Trophoblast cell (in vitro differentiated cells and primary cell): ENCODE measurements at regions not wholly inside any gene's neighbourhood (a gene's known extent, or its start where the extent isn't known, plus 50 kb on each side); places are given as distances from the start of the nearest gene placed in this dataset.

Source experiments
- DNase-seq, 2 donors: peaks; one replicate each; pipeline ENCODE4 v3.0.0-alpha.2; 2016
- H2AFZ ChIP-seq: 2 replicates; pipeline ENCODE4 v1.6.1; 2013; ENCODE audit warnings: low read length, moderate library complexity, mild to moderate bottlenecking; ENCODE audit not compliant: insufficient read depth, poor library complexity
- H2AK5ac ChIP-seq: 2 replicates; pipeline ENCODE4 v1.6.1; 2013; ENCODE audit warnings: mild to moderate bottlenecking, low read length
- H2BK120ac ChIP-seq: 2 replicates; pipeline ENCODE4 v1.6.1; 2013; ENCODE audit warnings: low read length, mild to moderate bottlenecking, moderate library complexity; ENCODE audit not compliant: insufficient read depth, poor library complexity
- H2BK12ac ChIP-seq: 2 replicates; pipeline ENCODE4 v1.6.1; 2013; ENCODE audit warnings: mild to moderate bottlenecking, low read length, moderate library complexity
- H2BK5ac ChIP-seq: 2 replicates; pipeline ENCODE4 v1.6.1; 2013; ENCODE audit warnings: low read length, low read depth, moderate library complexity, mild to moderate bottlenecking; ENCODE audit not compliant: poor library complexity
- H3K14ac ChIP-seq: 2 replicates; pipeline ENCODE4 v1.6.1; 2013; ENCODE audit warnings: mild to moderate bottlenecking, low read length
- H3K18ac ChIP-seq: 2 replicates; pipeline ENCODE4 v1.6.1; 2013; ENCODE audit warnings: mild to moderate bottlenecking, low read length
- H3K23ac ChIP-seq: 2 replicates; pipeline ENCODE4 v1.6.1; 2013; ENCODE audit warnings: low read length
- H3K27ac ChIP-seq: 2 replicates; pipeline ENCODE4 v1.5.1; 2013; ENCODE audit warnings: low read depth, mild to moderate bottlenecking, inconsistent platforms, low read length, moderate library complexity
- H3K27me3 ChIP-seq: 2 replicates; pipeline ENCODE4 v1.6.1; 2013; ENCODE audit warnings: inconsistent platforms, mild to moderate bottlenecking, low read length, moderate library complexity; ENCODE audit not compliant: insufficient read depth
- H3K36me3 ChIP-seq, 2 experiments: 1 replicate in 1 of 2; 2 replicates in 1 of 2; pipeline ENCODE4 v1.6.1; 2013; ENCODE audit warnings: low read length in 2 of 2, mild to moderate bottlenecking in 2 of 2, moderate library complexity in 1 of 2; ENCODE audit not compliant: insufficient read depth in 2 of 2, control insufficient read depth in 1 of 2
- H3K4ac ChIP-seq: 2 replicates; pipeline ENCODE4 v1.6.1; 2013; ENCODE audit warnings: low read depth, mild to moderate bottlenecking, low read length, moderate library complexity
- H3K4me1 ChIP-seq, 2 experiments: 1 replicate in 1 of 2; 2 replicates in 1 of 2; pipeline ENCODE4 v1.6.1; 2013; ENCODE audit warnings: low read length in 2 of 2, mild to moderate bottlenecking in 2 of 2, moderate library complexity in 1 of 2; ENCODE audit not compliant: insufficient read depth in 2 of 2, control insufficient read depth in 1 of 2
- H3K4me2 ChIP-seq: 2 replicates; pipeline ENCODE4 v1.6.1; 2013; ENCODE audit warnings: inconsistent platforms, mild to moderate bottlenecking, low read length, moderate library complexity
- H3K4me3 ChIP-seq: 2 replicates; pipeline ENCODE4 v1.5.1; 2013; ENCODE audit warnings: mild to moderate bottlenecking, low read depth, low read length, inconsistent platforms
- H3K79me1 ChIP-seq: one replicate; pipeline ENCODE4 v1.6.1; 2013; ENCODE audit warnings: low read length
- H3K79me2 ChIP-seq: 2 replicates; pipeline ENCODE4 v1.6.1; 2013; ENCODE audit warnings: low read length, mild to moderate bottlenecking; ENCODE audit not compliant: control insufficient read depth, insufficient read depth, poor library complexity
- H3K9ac ChIP-seq: 2 replicates; pipeline ENCODE4 v1.6.1; 2013; ENCODE audit warnings: mild to moderate bottlenecking, low read length
- H3K9me3 ChIP-seq: 2 replicates; pipeline ENCODE4 v1.6.1; 2013; ENCODE audit warnings: low read depth, mild to moderate bottlenecking, control low read depth, inconsistent platforms, low read length; ENCODE audit not compliant: insufficient read depth
- H4K12ac ChIP-seq: 2 replicates; pipeline ENCODE4 v1.6.1; 2013; ENCODE audit warnings: low read depth, mild to moderate bottlenecking, low read length, moderate library complexity
- H4K8ac ChIP-seq: 2 replicates; pipeline ENCODE4 v1.6.1; 2013; ENCODE audit warnings: low read depth, mild to moderate bottlenecking, low read length, moderate library complexity
- H4K91ac ChIP-seq: one replicate; pipeline ENCODE4 v1.6.1; 2013; ENCODE audit warnings: low read depth, mild to moderate bottlenecking, low read length, moderate library complexity
- WGBS: extraction: QIAGEN DNeasy Blood & Tissue Kit; methylation state at CpG from one replicate; pipeline ENCODE4 v1.1.7; 2013; ENCODE audit warnings: missing lambda C conversion rate; ENCODE audit not compliant: insufficient read length, insufficient coverage; ENCODE audit errors: extremely low coverage; 5-methylcytosine and 5-hydroxymethylcytosine counted together

DNA sequence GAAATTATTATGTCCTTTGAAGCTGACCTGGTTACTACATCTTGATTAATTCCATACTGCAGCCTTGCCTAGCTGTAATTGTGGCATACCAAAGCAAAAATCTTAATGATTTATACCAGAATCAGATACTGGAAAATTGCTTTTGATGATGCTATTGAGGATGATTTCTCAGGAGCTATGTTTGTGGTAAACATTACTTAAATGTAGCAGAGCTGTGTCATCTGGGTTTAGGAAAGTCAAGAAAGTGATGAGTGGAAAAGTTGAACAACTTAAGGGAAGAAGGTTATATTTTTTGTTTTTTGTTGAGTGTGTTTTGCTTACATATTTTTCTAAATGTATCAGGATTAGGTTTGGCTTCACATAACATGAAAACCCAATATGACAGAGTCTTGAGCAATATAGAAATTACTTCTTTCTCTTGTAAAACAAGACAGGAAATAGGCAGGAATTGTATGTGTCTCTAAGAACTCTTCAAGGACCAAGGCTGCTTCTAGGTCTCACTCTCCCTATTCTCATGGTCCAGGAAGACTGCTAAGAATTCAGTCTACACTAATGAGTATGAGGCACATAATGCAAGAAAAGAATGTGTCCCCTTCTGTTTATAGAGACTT, 87.6 kb upstream of the MTPN start:
- H3K4me3 ChIP-seq, result no peak overlapping the region
- no peak overlapping the region for H2BK12ac ChIP-seq
- no peak overlapping the region for H2BK5ac ChIP-seq
- H2AFZ ChIP-seq, result no peak overlapping the region
- H3K79me1 ChIP-seq, result no peaks in the 10 kb centered on the region
- no peak overlapping the region for H2BK120ac ChIP-seq
- H3K9ac ChIP-seq, result no peak overlapping the region
- DNase-seq, result no peak
- no peak overlapping the region for H4K8ac ChIP-seq
- no peak overlapping the region for H4K12ac ChIP-seq
- H4K91ac ChIP-seq, result no peak overlapping the region
- H3K14ac ChIP-seq, result no peak overlapping the region
- H3K23ac ChIP-seq, result no peak overlapping the region
- no peak overlapping the region for H3K18ac ChIP-seq
- H3K27ac ChIP-seq, result no peak overlapping the region
- peaks cover 2% of the 10 kb centered on the region for H3K9me3 ChIP-seq
- H3K4me1 ChIP-seq, result no peaks in the 10 kb centered on the region
- H3K27me3 ChIP-seq, result no peaks in the 10 kb centered on the region
- no peak overlapping the region for H3K4ac ChIP-seq
- no peak overlapping the region for H2AK5ac ChIP-seq
- H3K36me3 ChIP-seq, result no peaks in the 10 kb centered on the region
- H3K4me2 ChIP-seq, result no peak overlapping the region
- no peaks in the 10 kb centered on the region for H3K79me2 ChIP-seq

DNA sequence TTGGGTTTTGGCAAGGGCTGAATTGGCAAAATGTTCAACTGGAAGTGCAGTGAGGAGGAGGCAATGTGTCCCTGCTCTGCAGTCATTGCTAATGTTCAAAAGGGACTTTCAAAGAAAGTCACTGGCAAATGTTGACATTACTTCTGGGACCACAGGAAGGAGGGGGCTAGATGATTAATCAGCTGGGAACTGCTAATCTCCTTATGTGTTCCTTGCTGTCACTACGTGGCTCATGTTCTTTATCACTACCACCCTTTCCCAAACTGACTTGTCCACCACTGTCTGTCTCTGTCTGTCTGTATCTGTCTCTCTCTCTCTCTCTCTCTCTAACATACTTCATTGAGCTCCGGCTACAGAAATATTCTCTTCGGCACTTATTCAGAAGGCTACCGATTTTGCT, 86.9 kb upstream of the MTPN start:
- Histone ChIP-seq H3K4me1 (no peaks in the 10 kb centered on the region), H3K14ac (no peak overlapping the region), H2AFZ (no peak overlapping the region), H2AK5ac (no peak overlapping the region), H3K27me3 (no peaks in the 10 kb centered on the region), H4K91ac (no peak overlapping the region), H4K8ac (no peak overlapping the region), H3K9me3 (peaks cover 2% of the 10 kb centered on the region), H2BK12ac (no peak overlapping the region), H3K4ac (no peak overlapping the region), H4K12ac (no peak overlapping the region), H3K27ac (no peak overlapping the region), H2BK5ac (no peak overlapping the region), H3K79me2 (no peaks in the 10 kb centered on the region), H2BK120ac (no peak overlapping the region), H3K4me2 (no peak overlapping the region), H3K4me3 (no peak overlapping the region), H3K36me3 (no peaks in the 10 kb centered on the region), H3K18ac (no peak overlapping the region), H3K9ac (no peak overlapping the region), H3K23ac (no peak overlapping the region), H3K79me1 (no peaks in the 10 kb centered on the region)
- DNase-seq, result no peak
- WGBS, result no CpG with 5 or more reads among the region's 4 CpGs

DNA sequence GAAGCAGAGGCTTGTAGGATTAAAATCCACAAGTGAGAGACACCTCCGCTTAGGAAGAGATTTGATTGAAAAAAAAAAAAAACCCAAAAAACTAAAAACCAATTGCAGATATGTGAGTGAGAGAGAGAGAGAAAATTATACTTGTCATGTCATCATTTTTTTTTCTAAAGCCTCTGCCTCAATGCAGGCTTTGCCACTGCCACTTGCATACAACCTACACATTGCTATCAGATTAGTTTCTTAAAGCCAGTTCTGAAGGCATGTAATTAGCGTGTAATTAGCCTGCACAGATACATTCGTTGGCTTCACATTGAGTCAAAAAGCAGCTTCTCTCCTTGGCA, 86.1 kb upstream of the MTPN start:
- Histone ChIP-seq H4K8ac (no peak overlapping the region), H2AFZ (no peak overlapping the region), H2BK12ac (no peak overlapping the region), H3K4me3 (no peak overlapping the region), H3K9ac (no peak overlapping the region), H3K36me3 (no peaks in the 10 kb centered on the region), H3K4ac (no peak overlapping the region), H3K14ac (no peak overlapping the region), H2BK5ac (no peak overlapping the region), H3K27ac (no peak overlapping the region), H3K4me2 (no peak overlapping the region), H3K18ac (no peak overlapping the region), H2AK5ac (no peak overlapping the region), H3K79me2 (no peaks in the 10 kb centered on the region), H4K91ac (no peak overlapping the region), H4K12ac (no peak overlapping the region), H3K27me3 (no peaks in the 10 kb centered on the region), H3K9me3 (peaks cover 2% of the 10 kb centered on the region), H3K23ac (no peak overlapping the region), H3K79me1 (no peaks in the 10 kb centered on the region), H3K4me1 (no peaks in the 10 kb centered on the region), H2BK120ac (no peak overlapping the region)
- WGBS, result no CpG with 5 or more reads among the region's 3 CpGs
- DNase-seq, result no peak

DNA sequence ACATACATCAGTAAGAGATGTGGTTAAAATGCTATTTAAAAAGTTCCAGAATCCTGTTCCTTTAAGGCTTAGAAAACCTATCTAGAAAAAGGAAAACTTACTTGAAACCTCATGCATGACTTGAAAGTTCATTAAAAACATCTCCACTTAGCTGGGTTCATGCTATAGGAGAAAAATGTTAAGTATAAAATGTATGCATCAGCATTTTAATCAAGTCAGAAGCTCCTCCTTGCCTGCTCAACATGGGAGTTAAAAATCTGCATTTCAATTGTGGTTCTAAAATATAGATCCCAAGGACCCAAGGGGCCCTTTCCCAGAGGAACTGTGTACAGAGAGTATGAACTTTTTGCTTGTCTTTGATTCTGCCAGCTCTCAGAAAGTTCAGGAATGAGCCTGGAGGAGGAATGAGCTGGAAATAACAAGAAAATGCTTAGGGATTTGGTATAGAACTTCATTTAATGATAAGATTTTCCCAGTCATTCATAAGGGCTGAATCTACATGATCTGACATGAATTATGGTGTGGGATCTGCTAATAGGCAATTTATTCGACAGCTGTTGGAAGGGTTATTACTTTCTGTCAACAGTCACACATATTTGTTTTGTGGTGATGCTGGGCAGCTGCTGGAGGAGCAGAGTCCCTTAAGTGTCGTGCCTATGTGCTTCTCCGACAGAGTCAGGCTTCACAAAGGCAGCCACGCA, 85.6 kb upstream of the MTPN start:
- Histone ChIP-seq H2AK5ac (no peak overlapping the region), H3K4me3 (no peak overlapping the region), H3K23ac (no peak overlapping the region), H3K4ac (no peak overlapping the region), H4K91ac (no peak overlapping the region), H2AFZ (no peak overlapping the region), H3K4me2 (no peak overlapping the region), H3K79me2 (no peaks in the 10 kb centered on the region), H4K12ac (no peak overlapping the region), H3K18ac (no peak overlapping the region), H3K27me3 (no peaks in the 10 kb centered on the region), H3K4me1 (no peaks in the 10 kb centered on the region), H3K9me3 (peaks cover 2% of the 10 kb centered on the region), H3K9ac (no peak overlapping the region), H3K27ac (no peak overlapping the region), H3K14ac (no peak overlapping the region), H3K79me1 (no peaks in the 10 kb centered on the region), H2BK5ac (no peak overlapping the region), H4K8ac (no peak overlapping the region), H2BK120ac (no peak overlapping the region), H3K36me3 (no peaks in the 10 kb centered on the region), H2BK12ac (no peak overlapping the region)
- DNase-seq, result no peak
- no CpG with 5 or more reads among the region's 4 CpGs for WGBS
